GM23338 (cell line): ENCODE measurements at regions not wholly inside any gene's neighbourhood (a gene's known extent, or its start where the extent isn't known, plus 50 kb on each side); places are given as distances from the start of the nearest gene placed in this dataset.
"Not testable (repeated sequence)": the region's sequence is repeated elsewhere in the genome, so short reads cannot be mapped to it uniquely, and the experiment has no call there.

Source experiments
- CREB1 ChIP-seq: fragments of 250-450 bp; sonication (Bioruptor Pico); IDR thresholded peaks from 2 replicates; pipeline ENCODE4 v1.5.0; 2020; ENCODE audit warnings: low read depth, mild to moderate bottlenecking, moderate library complexity
- CTCF ChIP-seq, 2 experiments: fragments of 200-600 bp in 1 of 2; sonication (generic) in 1 of 2; conservative IDR thresholded peaks; 2 replicates each; pipeline versions ENCODE4 v1.5.1 to v1.6.1; 2016 to 2017; ENCODE audit warnings: antibody characterized with exemption in 2 of 2, low read depth in 2 of 2, mild to moderate bottlenecking in 2 of 2, moderate library complexity in 1 of 2
- ETS1 ChIP-seq: IDR thresholded peaks from 2 replicates; pipeline ENCODE4 v1.6.1; 2016; ENCODE audit warnings: antibody characterized with exemption
- EZH2 ChIP-seq: fragments of 200-600 bp; sonication (generic); IDR thresholded peaks from one replicate; pipeline ENCODE4 v1.8.0; 2017; ENCODE audit warnings: antibody characterized with exemption, mild to moderate bottlenecking, low read depth; ENCODE audit not compliant: unreplicated experiment
- EZH2phosphoT487 ChIP-seq: fragments of 200-600 bp; sonication (generic); IDR thresholded peaks from one replicate; pipeline ENCODE4 v1.8.1; 2018; ENCODE audit warnings: antibody characterized with exemption; ENCODE audit not compliant: unreplicated experiment
- JUNB ChIP-seq: IDR thresholded peaks from one replicate; pipeline ENCODE4 v1.6.1; 2016; ENCODE audit warnings: antibody characterized with exemption; ENCODE audit not compliant: unreplicated experiment
- NANOG ChIP-seq: IDR thresholded peaks from 2 replicates; pipeline ENCODE4 v1.6.1; 2016; ENCODE audit warnings: antibody characterized with exemption, borderline replicate concordance
- POLR2AphosphoS5 ChIP-seq: IDR thresholded peaks from 2 replicates; pipeline ENCODE4 v1.6.1; 2016; ENCODE audit warnings: antibody characterized with exemption, low read depth
- REST ChIP-seq: IDR thresholded peaks from one replicate; pipeline ENCODE4 v1.6.1; 2018; ENCODE audit warnings: antibody characterized with exemption; ENCODE audit not compliant: unreplicated experiment
- STAT1 ChIP-seq: IDR thresholded peaks from one replicate; pipeline ENCODE4 v1.6.1; 2016; ENCODE audit warnings: antibody characterized with exemption; ENCODE audit not compliant: unreplicated experiment
- ZNF114 ChIP-seq: fragments of 250-450 bp; sonication (Bioruptor Pico); IDR thresholded peaks from 2 replicates; pipeline ENCODE4 v1.5.0; 2020; ENCODE audit warnings: mild to moderate bottlenecking, moderate library complexity
- ZNF331 ChIP-seq: fragments of 250-450 bp; sonication (Bioruptor Pico); IDR thresholded peaks from 2 replicates; pipeline ENCODE4 v1.5.0; 2020; ENCODE audit warnings: low read depth, mild to moderate bottlenecking, moderate library complexity
- ZNF462 ChIP-seq: fragments of 250-450 bp; sonication (Bioruptor Pico); IDR thresholded peaks from 2 replicates; pipeline ENCODE4 v1.5.0; 2020; ENCODE audit warnings: mild to moderate bottlenecking, moderate library complexity

- not testable (repeated sequence) for TF ChIP-seq POLR2AphosphoS5; REST; CTCF (conservative IDR thresholded peaks at IDR 0.05; ENCODE audit: low read depth in 2 of 2); EZH2; EZH2phosphoT487; CREB1 (CRISPR knock-in tag); ZNF114 (CRISPR knock-in tag); NANOG; ETS1; ZNF331 (CRISPR knock-in tag); JUNB; STAT1; ZNF462 (CRISPR knock-in tag)
Observed at GRCh38 chr3:75431120-75431519, 233.0 kb upstream of the FRG2C start.
